ENCODE measurements at regions not wholly inside any gene's neighbourhood (a gene's known extent, or its start where the extent isn't known, plus 50 kb on each side); places are given as distances from the start of the nearest gene placed in this dataset.
"Not testable (repeated sequence)": the region's sequence is repeated elsewhere in the genome, so short reads cannot be mapped to it uniquely, and the experiment has no call there.

DNA sequence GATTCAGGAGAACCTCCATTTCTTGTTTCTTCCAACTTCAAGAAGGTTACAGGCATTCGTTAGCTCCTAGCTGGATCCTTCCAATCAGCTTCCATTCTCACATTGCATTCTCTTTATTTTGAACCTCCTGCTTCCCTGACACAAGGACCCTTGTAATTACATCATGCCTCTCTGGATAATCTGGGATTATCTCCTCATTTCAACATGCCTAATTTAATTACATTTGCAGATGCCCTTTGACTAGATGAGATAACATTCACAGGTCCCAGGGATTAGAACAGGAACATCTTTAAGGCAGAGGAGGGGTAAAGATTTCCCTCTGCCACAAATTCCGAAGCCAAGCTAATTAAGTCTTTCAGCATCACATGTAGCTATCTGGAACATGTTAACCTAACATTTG is 753.8 kb upstream of the PCDH7 start:
- no peak for DNase-seq

DNA sequence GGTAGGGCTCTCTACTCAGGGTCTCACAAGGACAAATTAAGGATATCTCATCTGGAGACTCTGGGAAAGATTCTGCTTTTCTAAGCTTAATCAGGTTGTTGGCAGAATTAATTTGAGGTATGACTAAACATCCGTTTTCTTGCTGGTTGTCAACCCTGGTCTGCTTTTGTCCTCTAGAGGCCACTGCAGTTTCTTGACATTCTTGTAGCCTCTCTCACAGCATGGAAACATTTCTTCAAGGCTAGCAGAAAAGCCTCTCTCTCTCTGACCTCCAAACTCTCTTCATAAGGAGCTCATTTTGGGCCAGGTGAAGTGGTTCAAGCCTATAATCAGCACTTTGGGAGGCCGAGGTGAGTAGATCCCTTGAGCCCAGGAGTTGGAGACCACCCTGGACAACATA is 749.5 kb upstream of the PCDH7 start:
- peak; percentile 0 for DNase-seq

DNA sequence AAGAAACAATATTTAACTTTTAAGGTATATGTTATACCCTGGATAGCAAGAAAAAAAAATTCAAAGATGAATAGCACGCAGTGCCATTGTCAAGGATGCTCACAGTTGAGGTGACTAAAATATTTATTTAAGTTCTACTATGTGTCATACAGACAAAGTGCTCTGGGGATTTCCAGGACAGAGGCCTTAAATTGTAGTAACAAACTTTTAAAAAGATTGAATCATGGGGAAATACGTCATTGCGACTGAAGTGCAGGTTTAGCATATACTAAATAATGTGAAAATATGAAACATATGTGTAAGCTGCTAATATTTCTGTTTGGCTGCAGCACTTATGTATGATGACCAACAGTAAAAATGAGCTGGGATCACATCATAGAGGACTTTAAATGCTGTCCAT is 748.0 kb upstream of the PCDH7 start:
- DNase-seq: no peak

DNA sequence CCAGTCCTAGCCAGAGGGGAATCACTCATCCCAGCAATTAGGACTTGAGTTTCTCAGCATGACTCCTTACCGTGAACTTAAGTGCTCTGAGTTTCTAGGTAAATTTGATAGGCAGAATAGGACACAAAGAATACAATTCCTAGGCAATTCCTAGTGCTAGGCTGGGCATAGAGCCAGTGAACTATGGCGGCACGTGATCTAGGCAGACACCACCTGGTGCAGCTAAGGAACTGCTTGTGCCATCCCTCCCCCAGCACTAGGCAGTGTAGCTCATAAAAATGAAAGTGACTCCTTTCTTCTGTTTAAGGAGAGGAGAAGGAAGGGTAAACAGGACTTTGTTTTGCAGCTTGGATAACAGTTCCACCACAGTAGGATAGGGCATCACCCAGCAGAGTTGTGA is 736.3 kb upstream of the PCDH7 start:
- no peak for DNase-seq

DNA sequence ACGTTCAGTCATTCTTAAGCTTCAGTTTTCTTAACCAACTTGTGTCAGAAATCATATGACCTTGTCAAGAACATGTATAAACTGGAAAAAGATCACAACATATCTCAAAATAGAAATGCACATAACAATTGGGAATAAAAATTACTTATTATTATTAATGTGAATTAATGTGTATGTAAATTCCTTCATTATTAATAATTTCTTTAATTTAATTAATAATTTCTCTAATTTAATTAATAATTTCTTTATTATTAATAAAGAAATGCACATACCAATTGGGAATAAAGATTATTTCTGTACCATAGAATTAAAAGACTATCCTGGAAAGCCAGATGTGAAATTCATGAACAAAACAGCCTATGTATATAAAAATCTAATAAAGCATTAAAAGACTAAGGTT is 718.5 kb upstream of the PCDH7 start:
- DNase-seq: no peak

DNA sequence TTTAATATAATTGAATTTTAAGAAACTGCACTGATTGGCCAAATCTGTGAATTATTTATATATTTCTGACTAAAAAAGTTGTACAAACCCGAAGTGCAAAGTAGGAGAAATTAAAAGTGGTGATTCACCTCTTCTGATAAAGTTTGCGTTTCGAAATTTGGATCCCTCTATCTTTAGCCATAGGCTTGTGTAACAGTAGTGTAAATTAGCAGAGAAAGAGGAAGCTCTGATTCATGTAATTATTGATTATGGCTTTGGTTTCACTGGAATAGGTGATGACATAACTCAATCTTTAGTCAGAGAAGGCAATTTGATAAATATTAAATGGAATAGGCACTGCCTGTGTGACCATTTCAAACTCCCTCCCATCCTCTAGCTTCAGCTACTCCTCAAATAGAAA is 717.8 kb upstream of the PCDH7 start:
- no peak for DNase-seq

DNA sequence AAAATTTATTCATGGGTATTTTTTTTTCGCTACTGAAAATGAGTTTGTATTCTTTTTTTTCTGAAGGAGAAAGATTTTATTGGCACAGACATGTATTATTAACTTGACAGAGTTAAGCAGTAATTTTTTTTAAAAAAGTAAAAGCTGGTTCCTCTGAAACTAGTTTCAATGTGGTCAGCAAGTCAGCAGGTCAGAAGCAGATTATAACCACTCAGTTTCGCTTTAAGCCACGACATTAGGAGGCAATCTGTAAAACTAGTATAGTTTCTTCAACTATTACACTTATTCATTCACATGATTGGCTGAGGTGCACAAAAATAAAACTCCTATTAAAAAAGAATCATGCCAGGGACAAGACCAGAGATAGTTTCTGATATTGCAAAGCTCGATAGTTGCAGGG is 714.2 kb upstream of the PCDH7 start:
- DNase-seq: no peak

DNA sequence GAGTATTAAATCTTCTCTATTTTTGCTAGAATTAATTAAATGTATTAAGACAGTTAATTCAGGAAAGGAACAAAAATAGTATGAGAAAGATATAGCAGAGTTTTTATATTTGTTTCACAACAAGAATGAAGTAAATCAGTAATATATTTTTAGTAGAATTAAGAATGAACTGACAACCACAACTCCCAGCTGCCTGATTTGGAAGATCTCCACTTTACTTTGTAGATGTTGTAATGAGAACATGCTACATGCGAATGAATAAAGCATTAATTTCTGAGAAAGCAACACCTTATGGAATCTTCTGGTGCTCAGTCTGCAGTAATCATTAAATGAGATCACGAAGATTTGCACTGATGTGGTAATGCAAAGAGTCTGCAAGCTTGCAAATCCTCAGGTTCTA is 695.6 kb upstream of the PCDH7 start:
- DNase-seq: no peak

DNA sequence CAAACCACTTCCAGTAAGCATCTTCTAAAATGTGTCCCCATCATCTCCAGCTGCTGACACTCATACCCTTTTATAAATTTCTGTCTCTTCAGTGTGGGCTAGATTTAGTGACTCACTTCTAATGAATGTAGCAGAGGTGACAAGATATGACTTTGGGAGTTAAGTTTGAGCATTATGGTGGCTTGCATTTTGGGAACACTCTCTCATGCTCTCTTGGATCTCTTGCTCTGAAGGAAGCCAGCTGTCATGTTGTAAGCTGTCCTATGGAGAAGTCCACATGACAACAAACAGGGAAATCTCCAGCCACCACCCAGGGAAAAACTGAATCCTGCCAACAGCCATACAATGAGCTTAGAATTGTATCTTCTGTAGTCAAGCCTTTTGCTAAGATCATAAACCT is 691.3 kb upstream of the PCDH7 start:
- DNase-seq: no peak

DNA sequence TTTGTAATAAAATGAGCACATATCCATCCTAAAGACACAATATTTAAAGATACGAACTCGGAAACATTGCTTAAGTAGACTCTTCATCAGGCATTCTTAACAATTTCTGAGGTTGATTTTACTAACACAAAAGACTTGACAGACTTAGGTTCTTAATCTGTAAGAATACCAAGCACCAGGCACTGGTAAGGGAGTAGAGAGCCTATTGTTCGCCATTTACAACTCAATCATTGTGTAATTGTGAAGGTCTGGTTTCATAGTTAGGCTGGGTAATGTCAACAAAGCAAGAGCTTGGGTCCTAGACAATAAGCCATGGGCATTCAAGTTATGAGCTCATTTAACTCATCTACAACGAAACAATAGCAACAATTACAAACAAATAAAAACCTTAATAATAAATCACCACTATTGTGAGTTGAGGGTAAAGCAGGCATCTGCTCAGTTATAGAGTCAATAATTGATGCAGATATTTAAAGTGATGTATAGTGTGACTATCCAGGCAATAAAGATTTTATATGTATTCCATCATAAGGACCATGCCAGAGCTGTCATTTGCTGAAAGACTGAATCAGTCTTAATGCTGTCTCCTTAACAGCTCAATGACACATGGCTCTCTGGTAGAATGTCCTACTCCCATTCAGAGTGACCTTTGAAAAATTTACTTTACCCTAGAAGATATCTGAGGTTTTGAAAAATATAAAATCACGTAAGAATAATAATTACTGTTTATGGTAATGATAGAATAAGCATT is 664.0 kb upstream of the PCDH7 start:
- DNase-seq: no peak

DNA sequence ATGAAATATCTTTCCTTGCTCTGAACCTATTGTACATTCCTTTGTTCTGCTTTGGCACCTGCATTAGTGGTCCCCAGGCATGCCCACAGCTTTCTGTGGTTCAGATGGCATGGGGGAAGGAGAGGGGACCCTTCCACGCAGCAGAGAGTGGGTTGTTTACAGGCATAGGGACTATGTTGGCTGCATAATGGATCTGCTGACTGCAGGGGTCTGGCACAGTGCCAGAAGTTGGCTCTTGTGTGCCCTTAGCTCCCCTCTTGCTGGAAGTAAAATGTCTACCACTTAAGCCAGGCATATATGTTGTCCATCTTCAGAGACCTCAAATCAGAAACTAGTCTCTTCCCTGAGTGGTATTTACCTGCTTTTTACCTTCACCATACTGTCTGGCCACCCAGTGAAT is 651.9 kb upstream of the PCDH7 start:
- no peak for DNase-seq

DNA sequence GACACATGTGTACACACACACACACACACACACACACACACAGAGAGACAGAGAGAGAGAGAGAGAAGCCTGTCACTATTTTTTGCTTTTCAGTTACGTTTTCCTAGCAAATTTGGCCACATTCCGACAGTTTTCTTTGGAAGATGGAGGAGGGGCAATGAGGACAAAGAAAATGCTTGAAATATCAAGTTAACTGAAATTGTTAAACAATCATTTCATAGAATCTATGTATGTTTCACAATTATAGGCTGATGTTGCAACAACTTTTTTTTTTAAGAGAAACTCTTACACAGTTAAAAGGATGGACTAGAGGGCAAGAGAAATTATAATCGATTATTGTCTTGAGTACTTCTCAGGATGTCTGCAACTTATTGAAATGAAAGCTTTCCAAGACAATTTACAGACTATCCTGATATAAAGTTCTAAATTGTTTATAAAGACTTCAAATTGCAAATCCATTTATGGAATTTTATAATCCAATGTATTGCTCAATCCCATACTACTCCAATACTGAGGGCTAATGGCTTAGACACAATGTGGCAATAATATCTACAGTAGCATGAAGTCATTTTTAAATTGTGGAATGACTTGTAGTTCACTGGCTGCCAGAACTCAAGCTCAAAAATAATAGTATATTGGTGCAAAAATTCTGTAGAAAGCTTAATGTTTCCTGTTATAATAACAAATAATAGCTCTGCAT is 647.0 kb upstream of the PCDH7 start:
- DNase-seq: peak; percentile 3

DNA sequence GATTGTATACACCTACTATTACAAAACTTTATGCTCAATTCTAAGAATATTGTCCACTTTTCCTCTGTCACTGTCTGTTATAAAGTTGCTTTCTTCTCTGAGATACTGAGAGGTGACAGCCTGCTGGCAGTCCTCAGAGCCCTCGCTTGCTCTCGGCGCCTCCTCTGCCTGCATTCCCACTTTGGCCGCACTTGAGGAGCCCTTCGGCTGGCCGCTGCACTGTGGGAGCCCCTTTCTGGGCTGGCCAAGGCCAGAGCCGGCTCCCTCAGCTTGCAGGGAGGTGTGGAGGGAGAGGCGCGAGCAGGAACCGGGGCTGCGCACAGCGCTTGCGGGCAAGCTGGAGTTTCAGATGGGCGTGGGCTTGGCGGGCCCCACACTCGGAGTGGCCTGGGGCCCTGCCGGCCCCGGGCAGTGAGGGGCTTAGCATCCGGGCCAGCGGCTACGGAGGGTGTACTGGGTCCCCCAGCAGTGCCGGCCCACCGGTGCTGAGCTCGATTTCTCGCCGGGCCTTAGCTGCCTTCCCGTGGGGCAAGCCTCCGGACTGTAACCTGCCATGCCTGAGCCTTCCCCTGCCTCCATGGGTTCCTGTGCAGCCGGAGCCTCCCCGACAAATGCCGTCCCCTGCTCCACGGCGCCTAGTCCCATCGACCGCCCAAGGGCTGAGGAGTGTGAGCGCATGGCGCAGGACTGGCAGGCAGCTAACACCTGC is 627.6 kb upstream of the PCDH7 start:
- DNase-seq: not testable (repeated sequence)

DNA sequence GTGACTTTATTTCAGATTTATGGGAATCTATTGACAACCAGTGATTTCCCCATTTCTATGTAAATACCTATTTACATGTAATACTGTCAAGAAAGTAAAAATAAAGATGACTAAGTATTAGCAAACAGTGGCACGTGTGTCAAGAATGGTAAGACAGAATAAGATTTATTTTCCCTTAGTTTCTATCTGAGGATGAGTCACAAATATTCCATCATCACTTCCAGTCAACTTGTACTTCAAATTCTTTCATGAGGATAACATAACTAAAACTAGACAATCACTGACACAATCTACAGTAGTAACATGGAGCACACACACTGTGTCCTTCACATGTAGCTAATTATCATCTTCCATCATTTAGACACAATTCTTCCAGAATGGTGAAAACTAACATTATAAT is 625.3 kb upstream of the PCDH7 start:
- DNase-seq: no peak

DNA sequence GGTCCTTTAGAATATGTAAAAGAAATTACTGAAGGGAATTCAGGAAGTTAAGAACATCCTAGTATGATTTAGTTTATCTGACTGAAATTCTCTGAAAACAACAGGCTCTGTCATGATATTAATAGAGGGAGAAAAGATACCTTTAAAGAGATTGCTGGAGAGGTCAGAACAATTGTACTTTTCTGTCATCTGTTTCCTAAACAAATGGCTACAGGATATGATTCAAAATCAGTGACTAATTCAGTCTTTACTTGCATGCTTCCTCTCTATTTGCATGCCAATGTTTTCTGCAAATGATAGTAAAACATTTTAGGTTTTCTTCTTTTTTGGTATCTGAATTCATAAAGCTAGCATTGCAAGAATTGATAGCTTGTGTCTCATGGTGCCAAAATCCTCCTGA is 616.7 kb upstream of the PCDH7 start:
- no peak for DNase-seq

DNA sequence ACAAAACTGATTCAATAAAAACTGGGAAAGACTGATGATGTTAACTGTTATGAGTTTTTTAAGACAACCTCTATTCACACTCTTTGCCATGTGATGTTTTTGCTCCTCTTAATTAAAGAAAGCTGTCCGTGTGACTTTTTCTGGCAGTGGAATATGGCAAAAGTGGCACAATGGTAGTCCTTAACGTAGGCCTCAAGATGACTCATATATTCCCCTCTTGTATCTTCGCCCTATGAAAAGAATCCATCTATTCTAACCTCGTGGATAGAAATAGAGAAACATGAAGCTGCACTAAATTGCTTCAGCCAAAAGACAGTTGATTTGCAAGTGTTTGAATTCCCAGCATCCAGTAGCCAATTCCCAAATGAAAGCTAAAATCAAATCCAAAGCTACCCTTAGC is 603.8 kb upstream of the PCDH7 start:
- no peak for DNase-seq

DNA sequence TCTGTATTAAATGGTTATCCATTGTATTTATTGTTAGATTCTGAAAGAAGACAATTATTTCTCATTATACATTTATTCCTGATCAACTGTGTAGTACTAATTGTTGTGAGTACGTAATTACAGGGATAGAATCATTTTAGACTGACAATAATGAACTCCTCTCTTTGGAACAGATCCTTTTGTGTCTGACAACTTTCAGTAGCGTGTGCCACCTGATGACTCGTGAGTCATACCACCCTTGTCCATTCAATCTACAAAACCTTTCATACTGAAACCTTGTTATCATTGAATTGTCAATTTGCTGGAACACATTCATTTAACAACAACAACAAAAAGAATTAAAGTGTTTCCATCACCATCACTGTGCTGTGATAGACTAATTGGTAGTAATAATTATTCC is 602.7 kb upstream of the PCDH7 start:
- DNase-seq: no peak

DNA sequence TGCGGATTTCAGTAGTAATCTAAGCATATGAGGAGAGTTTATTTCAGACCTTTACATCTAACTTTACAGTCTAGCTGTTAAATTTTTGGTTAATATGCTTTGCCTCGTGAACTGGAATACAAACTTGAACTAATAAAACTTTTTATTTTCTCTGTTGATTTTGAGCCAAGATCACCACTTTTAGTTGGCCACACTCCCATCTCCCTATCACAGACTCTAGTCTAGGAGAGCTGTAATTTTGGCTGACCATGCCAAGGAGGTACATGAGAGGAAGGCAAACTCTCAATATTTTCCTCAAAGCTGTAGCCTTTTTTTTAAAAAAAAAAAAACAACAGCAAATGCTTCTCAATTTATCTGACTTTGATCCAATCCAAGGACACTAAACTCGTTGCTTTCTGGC is 597.5 kb upstream of the PCDH7 start:
- no peak for DNase-seq

DNA sequence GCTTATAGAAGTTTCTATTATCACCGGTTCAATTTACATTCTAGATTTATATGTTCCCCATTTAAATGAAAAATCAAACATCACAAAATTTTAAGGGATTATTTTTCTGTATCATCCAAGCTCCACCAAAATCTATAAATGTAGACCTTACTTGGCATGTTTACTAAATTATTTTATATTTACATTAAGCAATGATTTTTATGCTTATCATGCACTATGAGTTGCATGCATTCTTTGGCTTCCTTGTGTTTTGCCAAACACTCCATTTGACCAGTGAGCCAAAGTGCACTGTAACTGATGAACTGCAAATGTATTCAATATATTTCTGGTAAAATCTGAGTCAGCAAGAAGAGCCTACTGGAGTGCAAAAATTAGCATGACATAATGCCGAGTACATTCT is 595.5 kb upstream of the PCDH7 start:
- not testable (repeated sequence) for DNase-seq

DNA sequence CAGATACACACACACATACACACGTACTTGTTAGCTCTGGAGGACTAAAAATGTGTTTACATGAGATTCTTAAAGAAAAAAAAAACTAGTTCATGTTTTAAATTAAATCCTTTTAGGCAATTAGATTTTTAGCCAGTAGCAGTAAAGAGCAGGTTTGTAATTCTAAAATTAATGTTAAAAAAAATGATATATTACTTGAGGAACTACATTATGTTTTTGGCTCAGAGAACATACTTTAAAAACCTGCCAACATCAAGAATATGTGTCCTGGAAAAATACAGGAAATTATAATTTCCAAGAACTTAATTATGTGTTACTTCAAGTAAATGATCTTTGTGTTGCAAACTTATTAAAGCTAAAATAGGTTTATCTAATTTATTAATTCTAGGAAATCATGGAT is 594.3 kb upstream of the PCDH7 start:
- no peak for DNase-seq

DNA sequence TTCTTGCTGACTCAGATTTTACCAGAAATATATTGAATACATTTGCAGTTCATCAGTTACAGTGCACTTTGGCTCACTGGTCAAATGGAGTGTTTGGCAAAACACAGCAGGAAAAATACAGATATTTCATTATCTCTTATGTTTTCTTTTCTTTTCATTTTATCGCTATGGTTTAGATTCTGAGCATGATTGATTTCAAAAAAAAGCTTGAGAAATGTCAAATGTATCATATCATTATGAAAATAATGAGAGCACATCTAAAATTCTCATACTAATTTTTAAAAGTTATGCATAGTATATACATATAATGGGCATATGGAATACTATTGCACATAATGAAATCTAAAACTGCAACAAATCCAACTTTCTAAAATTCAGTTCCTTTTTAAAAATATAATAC is 593.8 kb upstream of the PCDH7 start:
- DNase-seq: no peak

DNA sequence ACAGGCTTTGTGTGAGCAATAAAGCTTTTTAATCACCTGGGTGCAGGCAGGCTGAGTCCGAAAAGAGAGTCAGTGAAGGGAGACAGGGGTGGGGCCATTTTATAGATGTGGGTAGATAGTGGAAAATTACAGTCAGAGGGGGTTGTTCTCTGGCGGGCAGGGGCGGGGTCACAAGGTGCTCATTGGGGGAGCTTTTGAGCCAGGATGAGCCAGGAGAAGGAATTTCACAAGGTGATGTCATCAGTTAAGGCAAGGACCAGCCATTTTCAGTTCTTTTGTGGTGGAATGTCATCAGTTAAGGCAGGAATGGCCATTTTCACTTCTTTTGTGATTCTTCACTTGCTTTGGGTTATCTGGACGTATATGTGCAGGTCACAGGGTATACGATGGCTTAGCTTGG is 571.3 kb upstream of the PCDH7 start:
- DNase-seq: not testable (repeated sequence)

DNA sequence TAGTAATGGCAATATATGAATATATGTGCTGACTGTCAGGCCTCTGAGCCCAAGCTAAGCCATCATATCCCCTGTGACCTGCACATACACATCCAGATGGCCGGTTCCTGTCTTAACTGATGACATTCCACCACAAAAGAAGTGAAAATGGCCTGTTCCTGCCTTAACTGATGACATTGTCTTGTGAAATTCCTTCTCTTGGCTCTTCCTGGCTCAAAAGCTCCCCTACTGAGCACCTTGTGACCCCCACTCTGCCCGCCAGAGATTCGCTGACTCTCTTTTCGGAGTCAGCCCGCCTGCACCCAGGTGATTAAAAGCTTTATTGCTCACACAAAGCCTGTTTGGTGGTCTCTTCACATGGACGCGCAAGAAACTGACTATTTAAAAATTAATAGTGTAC is 570.6 kb upstream of the PCDH7 start:
- not testable (repeated sequence) for DNase-seq

DNA sequence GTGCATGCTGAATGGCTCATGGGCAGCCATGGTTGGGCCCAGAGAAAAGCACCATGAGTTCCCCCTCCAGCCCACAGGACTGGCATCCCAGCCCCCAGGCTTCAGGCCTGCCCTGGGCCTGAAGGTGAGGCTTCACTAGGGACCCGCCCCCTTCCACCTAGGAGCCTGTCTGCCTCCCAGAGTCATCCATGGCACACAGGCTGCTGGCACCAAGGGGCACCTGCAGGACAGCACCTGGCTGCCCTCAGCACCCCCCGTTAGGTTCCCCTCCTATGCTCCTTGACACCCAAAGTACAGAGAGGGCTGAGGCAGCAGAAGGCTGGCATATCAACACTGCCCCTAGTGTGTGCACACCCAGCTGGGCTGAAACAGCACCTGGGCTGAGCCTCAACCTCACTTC is 566.7 kb upstream of the PCDH7 start:
- no peak for DNase-seq
